ENCODE measurements at regions not wholly inside any gene's neighbourhood (a gene's known extent, or its start where the extent isn't known, plus 50 kb on each side); places are given as distances from the start of the nearest gene placed in this dataset.

DNA sequence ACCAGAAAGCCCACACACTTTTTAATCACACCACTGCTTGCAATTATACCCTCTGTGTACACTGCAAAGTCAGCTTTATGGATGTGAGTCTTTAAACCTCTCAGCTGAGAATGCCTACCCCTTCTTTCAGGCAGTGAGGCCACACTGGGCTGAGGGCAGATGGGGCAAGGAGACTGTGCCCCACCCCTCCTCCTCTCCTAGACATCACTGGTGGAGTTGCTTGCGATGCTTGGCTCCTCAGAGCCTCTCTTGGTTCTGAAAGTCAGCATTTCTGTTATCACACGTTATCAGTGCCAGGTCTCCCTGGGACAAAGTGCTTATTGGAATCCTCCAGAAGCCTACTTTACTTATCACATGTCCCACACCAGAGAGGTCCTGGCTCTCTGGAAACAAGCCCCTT is 128.2 kb downstream of the ZNF621 start:
- intact Hi-C loops (cut with DNase I): no loop called here
- no peaks in the 10 kb centered on the region for H3K9me3 ChIP-seq
- no peak overlapping the region for H3K27ac ChIP-seq
- TF ChIP-seq, protein P1, sequence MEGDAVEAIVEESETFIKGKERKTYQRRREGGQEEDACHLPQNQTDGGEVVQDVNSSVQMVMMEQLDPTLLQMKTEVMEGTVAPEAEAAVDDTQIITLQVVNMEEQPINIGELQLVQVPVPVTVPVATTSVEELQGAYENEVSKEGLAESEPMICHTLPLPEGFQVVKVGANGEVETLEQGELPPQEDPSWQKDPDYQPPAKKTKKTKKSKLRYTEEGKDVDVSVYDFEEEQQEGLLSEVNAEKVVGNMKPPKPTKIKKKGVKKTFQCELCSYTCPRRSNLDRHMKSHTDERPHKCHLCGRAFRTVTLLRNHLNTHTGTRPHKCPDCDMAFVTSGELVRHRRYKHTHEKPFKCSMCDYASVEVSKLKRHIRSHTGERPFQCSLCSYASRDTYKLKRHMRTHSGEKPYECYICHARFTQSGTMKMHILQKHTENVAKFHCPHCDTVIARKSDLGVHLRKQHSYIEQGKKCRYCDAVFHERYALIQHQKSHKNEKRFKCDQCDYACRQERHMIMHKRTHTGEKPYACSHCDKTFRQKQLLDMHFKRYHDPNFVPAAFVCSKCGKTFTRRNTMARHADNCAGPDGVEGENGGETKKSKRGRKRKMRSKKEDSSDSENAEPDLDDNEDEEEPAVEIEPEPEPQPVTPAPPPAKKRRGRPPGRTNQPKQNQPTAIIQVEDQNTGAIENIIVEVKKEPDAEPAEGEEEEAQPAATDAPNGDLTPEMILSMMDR (IDR thresholded peaks at IDR 0.05): no peak
- H3K4me3 ChIP-seq: no peak overlapping the region
- no peaks in the 10 kb centered on the region for H3K4me1 ChIP-seq
- no peak for ATAC-seq
- DNase-seq: no peak
- no peaks in the 10 kb centered on the region for H3K36me3 ChIP-seq
- H3K27me3 ChIP-seq: no peaks in the 10 kb centered on the region

DNA sequence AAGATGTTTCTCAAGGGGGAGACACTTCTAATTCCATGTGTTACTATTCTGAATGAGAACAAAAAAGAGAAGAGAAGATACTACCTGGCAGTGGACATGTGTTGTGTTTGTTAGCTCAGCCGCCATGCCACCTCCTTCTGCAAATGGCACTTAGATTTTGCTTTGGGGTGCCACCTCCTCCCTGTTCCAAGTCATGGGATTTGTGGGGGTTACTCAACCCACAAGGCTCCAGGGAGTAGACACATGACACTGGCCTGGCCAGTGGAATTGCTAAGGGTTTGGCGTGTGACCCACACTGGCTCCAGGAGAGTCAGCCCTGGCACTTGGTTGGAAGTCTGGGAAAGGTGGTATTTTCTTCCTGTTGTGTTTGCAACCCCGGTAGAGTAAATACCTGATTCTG is 129.1 kb downstream of the ZNF621 start:
- H3K27me3 ChIP-seq: no peaks in the 10 kb centered on the region
- intact Hi-C loops (cut with DNase I): no loop called here
- no peak overlapping the region for H3K27ac ChIP-seq
- ATAC-seq (no peak), DNase-seq (no peak)
- no peaks in the 10 kb centered on the region for H3K4me1 ChIP-seq
- H3K4me3 ChIP-seq: no peak overlapping the region
- TF ChIP-seq, protein P1 (IDR thresholded peaks at IDR 0.05): no peak
- H3K36me3 ChIP-seq: no peaks in the 10 kb centered on the region
- H3K9me3 ChIP-seq: no peaks in the 10 kb centered on the region

DNA sequence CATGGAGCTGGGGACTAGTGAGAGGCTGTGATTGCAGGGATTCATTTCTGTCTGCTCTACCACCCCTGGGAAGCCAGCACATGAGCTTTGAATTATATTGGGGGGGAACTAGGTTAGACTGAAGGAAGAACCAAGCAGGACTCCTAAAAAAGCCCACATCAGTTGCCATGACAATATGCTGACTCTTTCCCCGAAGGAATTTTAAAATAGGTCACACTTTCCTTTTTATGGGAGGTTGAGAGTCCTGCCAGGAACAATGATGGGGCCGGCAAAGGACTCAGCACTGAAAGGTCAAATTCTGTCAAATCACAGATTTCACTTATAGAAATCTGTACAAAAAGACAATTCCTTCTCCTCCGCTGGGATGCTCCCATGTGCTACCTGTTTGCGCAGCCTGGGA is 130.8 kb downstream of the ZNF621 start:
- H3K27ac ChIP-seq: no peak overlapping the region
- no peaks in the 10 kb centered on the region for H3K36me3 ChIP-seq
- H3K4me3 ChIP-seq: no peak overlapping the region
- H3K9me3 ChIP-seq: no peaks in the 10 kb centered on the region
- no peaks in the 10 kb centered on the region for H3K27me3 ChIP-seq
- H3K4me1 ChIP-seq: no peaks in the 10 kb centered on the region
- no peak for DNase-seq
- TF ChIP-seq, protein P1 (IDR thresholded peaks at IDR 0.05): no peak
- ATAC-seq: no peak
- intact Hi-C loops (cut with DNase I): no loop called here

DNA sequence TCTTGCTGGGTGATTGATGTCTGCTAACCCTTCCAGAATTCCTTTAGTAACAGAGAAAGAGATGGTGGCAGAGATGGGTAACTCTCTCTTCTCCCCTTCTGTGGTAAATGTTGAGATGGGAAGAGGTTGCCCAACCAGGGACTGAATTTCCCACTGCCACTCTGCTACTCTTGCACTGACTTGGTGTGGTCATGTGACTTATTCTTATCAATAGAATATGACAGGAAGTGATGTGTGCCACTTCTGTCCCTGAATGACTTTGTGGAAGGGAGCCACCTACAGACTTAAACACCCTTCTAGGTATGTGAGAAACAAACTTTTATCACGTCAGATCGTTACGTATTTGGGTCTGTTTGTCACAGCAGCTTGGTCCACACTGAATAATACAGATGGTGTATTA is 132.9 kb downstream of the ZNF621 start:
- TF ChIP-seq, protein P1 (IDR thresholded peaks at IDR 0.05): no peak
- no peaks in the 10 kb centered on the region for H3K9me3 ChIP-seq
- no peaks in the 10 kb centered on the region for H3K27me3 ChIP-seq
- no peak overlapping the region for H3K4me3 ChIP-seq
- H3K4me1 ChIP-seq: no peaks in the 10 kb centered on the region
- H3K27ac ChIP-seq: no peak overlapping the region
- no peak for ATAC-seq
- intact Hi-C loops (cut with DNase I): no loop called here
- no peak for DNase-seq
- H3K36me3 ChIP-seq: no peaks in the 10 kb centered on the region

DNA sequence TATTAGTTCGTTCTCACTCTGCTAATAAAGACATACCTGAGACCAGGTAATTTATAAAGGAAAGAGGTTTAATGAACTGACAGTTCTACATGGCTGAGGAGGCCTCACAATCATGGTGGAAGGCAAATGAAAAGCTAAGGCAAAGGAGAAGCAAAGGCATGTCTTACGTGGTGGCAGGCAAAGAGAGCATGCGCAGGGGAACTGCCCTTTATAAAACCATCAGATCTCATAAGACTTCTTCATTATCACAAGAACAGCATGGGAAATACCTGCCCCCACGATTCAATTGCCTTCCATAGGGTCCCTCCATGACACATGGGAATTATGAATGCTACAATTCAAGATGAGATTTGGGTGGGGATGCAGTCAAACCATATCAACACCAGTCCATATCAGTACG is 133.5 kb downstream of the ZNF621 start:
- no peak for ATAC-seq
- Histone ChIP-seq H3K36me3 (no peaks in the 10 kb centered on the region), H3K27me3 (no peaks in the 10 kb centered on the region), H3K4me3 (no peak overlapping the region), H3K27ac (no peak overlapping the region), H3K9me3 (no peaks in the 10 kb centered on the region), H3K4me1 (no peaks in the 10 kb centered on the region)
- TF ChIP-seq, protein P1 (IDR thresholded peaks at IDR 0.05): no peak
- no peak for DNase-seq
- intact Hi-C loops (cut with DNase I): no loop called here

All from left lung (tissue), 4 donors.